ENCODE measurements at regions not wholly inside any gene's neighbourhood (a gene's known extent, or its start where the extent isn't known, plus 50 kb on each side); places are given as distances from the start of the nearest gene placed in this dataset.
A peak's percentile ranks its signal among the peaks of the same experiment; 100 is the strongest.

GRCh38 chr1:231091831-231092301 is 51.8 kb upstream of the FAM89A start:
- H3K4me3 Mint-ChIP-seq (ENCODE audit: low read depth, unreplicated experiment), result no peak overlapping the region
- intact Hi-C loops (cut with micrococcal nuclease; ENCODE audit: unreplicated experiment), result no loop called here
- H3K9me3 Mint-ChIP-seq (ENCODE audit: low read depth, unreplicated experiment), result no peaks in the 10 kb centered on the region
- TF ChIP-seq CTCF (IDR thresholded peaks at IDR 0.05; ENCODE audit: unreplicated experiment), result peak; percentile 74
- DNase-seq, result peak; percentile 36
- H3K36me3 Mint-ChIP-seq (ENCODE audit: insufficient read depth, unreplicated experiment), result no peaks in the 10 kb centered on the region
- no peak overlapping the region for H3K27ac Mint-ChIP-seq (ENCODE audit: unreplicated experiment)
- H3K27me3 Mint-ChIP-seq (ENCODE audit: unreplicated experiment), result peaks cover 30% of the 10 kb centered on the region
- CTCF ChIA-PET, result interaction anchor here (1.0 kb wide), 1 partner anchor 48 kb away, joined by 4 read pairs; no protein-coding TSS in a partner anchor
- no TSS peak for BruUV-seq (replicated peaks)
- no peaks in the 10 kb centered on the region for H3K4me1 Mint-ChIP-seq (ENCODE audit: low read depth, unreplicated experiment)

GRCh38 chr1:231091415-231091814 is 51.4 kb upstream of the FAM89A start:
- Mint-ChIP-seq H3K36me3 (ENCODE audit: insufficient read depth, unreplicated experiment) (no peaks in the 10 kb centered on the region), H3K4me1 (ENCODE audit: low read depth, unreplicated experiment) (no peaks in the 10 kb centered on the region), H3K27ac (ENCODE audit: unreplicated experiment) (no peak overlapping the region), H3K4me3 (ENCODE audit: low read depth, unreplicated experiment) (no peak overlapping the region), H3K27me3 (ENCODE audit: unreplicated experiment) (peaks cover 27% of the 10 kb centered on the region), H3K9me3 (ENCODE audit: low read depth, unreplicated experiment) (no peaks in the 10 kb centered on the region)
- TF ChIP-seq CTCF (IDR thresholded peaks at IDR 0.05; ENCODE audit: unreplicated experiment), result no peak
- CTCF ChIA-PET, result interaction anchor here (0.8 to 1.0 kb wide), 2 partner anchors 48 to 76 kb away, joined by 3 to 4 read pairs; no protein-coding TSS in a partner anchor
- intact Hi-C loops (cut with micrococcal nuclease; ENCODE audit: unreplicated experiment), result no loop called here
- no peak for DNase-seq
- no TSS peak for BruUV-seq (replicated peaks)

Measured in Calu3 (cell line).